ENCODE measurements at regions not wholly inside any gene's neighbourhood (a gene's known extent, or its start where the extent isn't known, plus 50 kb on each side); places are given as distances from the start of the nearest gene placed in this dataset.
"Not testable (repeated sequence)": the region's sequence is repeated elsewhere in the genome, so short reads cannot be mapped to it uniquely, and the experiment has no call there.

GRCh38 chr3:144655423-144655822, 683.8 kb downstream of the DIPK2A start:
- DNase-seq: no peak

GRCh38 chr3:144660186-144660585, 688.6 kb downstream of the DIPK2A start:
- DNase-seq: peak; percentile 15 to 22

GRCh38 chr3:144662729-144663128, 691.1 kb downstream of the DIPK2A start:
- no peak for DNase-seq

- DNase-seq: no peak
Measured at GRCh38 chr3:144663456-144664436, 692.1 kb downstream of the DIPK2A start.

GRCh38 chr3:144665567-144666053, 694.0 kb downstream of the DIPK2A start:
- DNase-seq: no peak

GRCh38 chr3:144670571-144670970, 698.9 kb downstream of the DIPK2A start:
- no peak for DNase-seq

- DNase-seq: no peak
Measured at GRCh38 chr3:144677103-144677502, 705.5 kb downstream of the DIPK2A start.

GRCh38 chr3:144683065-144683464, 711.4 kb downstream of the DIPK2A start:
- no peak for DNase-seq

- DNase-seq: no peak
Measured at GRCh38 chr3:144687862-144688261, 716.2 kb downstream of the DIPK2A start.

- no peak for DNase-seq
Measured at GRCh38 chr3:144692488-144692887, 720.9 kb downstream of the DIPK2A start.

- DNase-seq: no peak
Measured at GRCh38 chr3:144708437-144708836, 736.8 kb downstream of the DIPK2A start.

- no peak for DNase-seq
Measured at GRCh38 chr3:144737281-144737680, 765.7 kb downstream of the DIPK2A start.

GRCh38 chr3:144743225-144743668, 771.6 kb downstream of the DIPK2A start:
- no peak for DNase-seq

- DNase-seq: peak in 1 of 2 experiments; percentile 4
Measured at GRCh38 chr3:144744473-144744872, 772.9 kb downstream of the DIPK2A start.

- no peak for DNase-seq
Measured at GRCh38 chr3:144746631-144747030, 775.0 kb downstream of the DIPK2A start.

GRCh38 chr3:144749536-144750253, 778.1 kb downstream of the DIPK2A start:
- DNase-seq: not testable (repeated sequence)

- no peak for DNase-seq
Measured at GRCh38 chr3:144754076-144754783, 782.6 kb downstream of the DIPK2A start.

- no peak for DNase-seq
Measured at GRCh38 chr3:144756704-144757440, 785.2 kb downstream of the DIPK2A start.

- DNase-seq: no peak
Measured at GRCh38 chr3:144760831-144761230, 789.2 kb downstream of the DIPK2A start.

- no peak for DNase-seq
Measured at GRCh38 chr3:144762091-144762490, 790.5 kb downstream of the DIPK2A start.

GRCh38 chr3:144763878-144764454, 792.3 kb downstream of the DIPK2A start:
- no peak for DNase-seq

GRCh38 chr3:144770281-144770680, 798.7 kb downstream of the DIPK2A start:
- no peak for DNase-seq

All from Kasumi-1 (cell line).